PC-9 (cell line): ENCODE measurements at regions not wholly inside any gene's neighbourhood (a gene's known extent, or its start where the extent isn't known, plus 50 kb on each side); places are given as distances from the start of the nearest gene placed in this dataset.

Experiments
- BruUV-seq: library from RNA; stranded (reverse); fragments of 400-500 nt; replicated peaks from 2 replicates; lab custom pipeline; 2021; lab: Mats Ljungman, UMichigan
- CTCF ChIA-PET: fragments of 300-600 bp; sonication (Branson Sonifier 250); formaldehyde crosslinking; loops from one replicate; lab custom pipeline; 2022; ENCODE audit warnings: antibody characterized with exemption; lab: Charles Lee
- POLR2A ChIA-PET: fragments of 300-600 bp; sonication (Branson Sonifier 250); formaldehyde crosslinking; loops from one replicate; lab custom pipeline; 2022; ENCODE audit warnings: antibody characterized with exemption; ENCODE audit not compliant: unreplicated experiment; lab: Charles Lee
- DNase-seq, 2 experiments: peaks; one replicate each; pipeline versions ENCODE4 v3.0.0 to v3.0.0-alpha.2; 2015 to 2022; ENCODE audit warnings: mixed read lengths in 1 of 2
- H2AFZ ChIP-seq: fragments of 200-600 bp; sonication (generic); 2 replicates; pipeline ENCODE4 v1.8.1; 2017; ENCODE audit warnings: antibody characterized with exemption
- H3F3A ChIP-seq: fragments of 200-600 bp; sonication (generic); 2 replicates; pipeline ENCODE4 v1.8.1; 2017; ENCODE audit warnings: antibody characterized with exemption, mild to moderate bottlenecking, low read depth; ENCODE audit not compliant: insufficient read depth
- H3K27ac ChIP-seq: fragments of 200-600 bp; sonication (generic); 2 replicates; pipeline ENCODE4 v1.6.1; 2016; ENCODE audit warnings: mixed run types
- H3K27me3 ChIP-seq: fragments of 200-600 bp; sonication (generic); 2 replicates; pipeline ENCODE4 v1.6.1; 2016; ENCODE audit warnings: low read depth, mixed run types; ENCODE audit not compliant: insufficient read depth
- H3K36me3 ChIP-seq: fragments of 200-600 bp; sonication (generic); 2 replicates; pipeline ENCODE4 v1.6.1; 2016; ENCODE audit warnings: low read depth, mixed run types
- H3K4me1 ChIP-seq: fragments of 200-600 bp; sonication (generic); replicated peaks from 2 replicates; pipeline ENCODE4 v1.6.1; 2016; ENCODE audit warnings: mixed run types; ENCODE audit not compliant: insufficient read depth
- H3K4me2 ChIP-seq: fragments of 200-600 bp; sonication (generic); 2 replicates; pipeline ENCODE4 v1.6.1; 2017; ENCODE audit warnings: mixed run types
- H3K4me3 ChIP-seq: fragments of 200-600 bp; sonication (generic); 2 replicates; pipeline ENCODE4 v1.6.1; 2016; ENCODE audit warnings: mixed run types
- H3K79me2 ChIP-seq: fragments of 200-600 bp; sonication (generic); 2 replicates; pipeline ENCODE4 v1.6.1; 2017; ENCODE audit warnings: low read depth, mixed run types
- H3K9me2 ChIP-seq: fragments of 200-600 bp; sonication (generic); 2 replicates; pipeline ENCODE4 v1.8.1; 2017; ENCODE audit warnings: mild to moderate bottlenecking; ENCODE audit not compliant: insufficient read depth
- H3K9me3 ChIP-seq: fragments of 200-600 bp; sonication (generic); 2 replicates; pipeline ENCODE4 v1.8.1; 2016; ENCODE audit warnings: low read depth; ENCODE audit not compliant: insufficient read depth
- H4K20me1 ChIP-seq: fragments of 200-600 bp; sonication (generic); 2 replicates; pipeline ENCODE4 v1.8.1; 2017; ENCODE audit not compliant: insufficient read depth
- CTCF ChIP-seq: fragments of 200-600 bp; sonication (generic); conservative IDR thresholded peaks from 2 replicates; pipeline ENCODE4 v1.6.1; 2017; ENCODE audit warnings: mixed run types, antibody characterized with exemption, mild to moderate bottlenecking, moderate library complexity
- EZH2 ChIP-seq: fragments of 200-600 bp; sonication (generic); IDR thresholded peaks from 2 replicates; pipeline ENCODE4 v1.8.0; 2017; ENCODE audit warnings: antibody characterized with exemption, low read depth
- intact Hi-C: fragments of 100-400 bp; cut with micrococcal nuclease; formaldehyde crosslinking; loops from one replicate; pipeline ENCODE4 v1.10.0; 2022; ENCODE audit not compliant: unreplicated experiment

GRCh38 chr18:49672853-49673252 is 111.0 kb downstream of the LIPG start:
- no peak overlapping the region for H3K4me2 ChIP-seq
- no peaks in the 10 kb centered on the region for H4K20me1 ChIP-seq
- DNase-seq: no peak
- intact Hi-C loops: no loop called here
- no peaks in the 10 kb centered on the region for H3K9me3 ChIP-seq
- no peaks in the 10 kb centered on the region for H3K27me3 ChIP-seq
- no peaks in the 10 kb centered on the region for H3K79me2 ChIP-seq
- no peaks in the 10 kb centered on the region for H3K4me1 ChIP-seq
- no peaks in the 10 kb centered on the region for H3K36me3 ChIP-seq
- CTCF ChIA-PET: no interaction called here
- H2AFZ ChIP-seq: no peak overlapping the region
- no peak for TF ChIP-seq EZH2
- TF ChIP-seq CTCF: no peak
- POLR2A ChIA-PET: no interaction called here
- no peak overlapping the region for H3K4me3 ChIP-seq
- H3F3A ChIP-seq: no peaks in the 10 kb centered on the region
- H3K27ac ChIP-seq: no peak overlapping the region
- H3K9me2 ChIP-seq: no peaks in the 10 kb centered on the region
- no TSS peak for BruUV-seq

GRCh38 chr18:49669403-49669802 is 107.5 kb downstream of the LIPG start:
- no peak overlapping the region for H3K27ac ChIP-seq
- no peaks in the 10 kb centered on the region for H3K9me2 ChIP-seq
- no peaks in the 10 kb centered on the region for H3K79me2 ChIP-seq
- no peak for DNase-seq
- H3K4me3 ChIP-seq: no peak overlapping the region
- no peaks in the 10 kb centered on the region for H3K27me3 ChIP-seq
- no peaks in the 10 kb centered on the region for H3F3A ChIP-seq
- no peak overlapping the region for H2AFZ ChIP-seq
- TF ChIP-seq EZH2 (no peak), CTCF (no peak)
- CTCF ChIA-PET: no interaction called here
- intact Hi-C loops: no loop called here
- H3K4me2 ChIP-seq: no peak overlapping the region
- H4K20me1 ChIP-seq: no peaks in the 10 kb centered on the region
- POLR2A ChIA-PET: no interaction called here
- no TSS peak for BruUV-seq
- no peaks in the 10 kb centered on the region for H3K9me3 ChIP-seq
- H3K36me3 ChIP-seq: no peaks in the 10 kb centered on the region
- H3K4me1 ChIP-seq: no peaks in the 10 kb centered on the region

- H3K4me2 ChIP-seq: no peak overlapping the region
These were observed 106.9 kb downstream of the LIPG start for GRCh38 chr18:49668574-49669275.

More at GRCh38 chr18:49668574-49669275, 106.9 kb downstream of the LIPG start:
- DNase-seq: no peak
- POLR2A ChIA-PET: interaction anchor here (0.5 to 0.6 kb wide), 2 partner anchors 19 to 206 kb away, joined by 4 to 8 read pairs; no protein-coding TSS in a partner anchor
- Histone ChIP-seq H3K27ac (no peak overlapping the region), H3K27me3 (no peaks in the 10 kb centered on the region), H3F3A (no peaks in the 10 kb centered on the region), H4K20me1 (no peaks in the 10 kb centered on the region), H3K4me1 (no peaks in the 10 kb centered on the region), H3K79me2 (no peaks in the 10 kb centered on the region), H3K4me3 (no peak overlapping the region), H3K36me3 (no peaks in the 10 kb centered on the region), H3K9me3 (no peaks in the 10 kb centered on the region), H2AFZ (no peak overlapping the region), H3K9me2 (no peaks in the 10 kb centered on the region)
- no peak for TF ChIP-seq EZH2
- TF ChIP-seq CTCF: no peak
- no TSS peak for BruUV-seq
- CTCF ChIA-PET: no interaction called here
- intact Hi-C loops: no loop called here
